HG03432 (cell line): ENCODE measurements at regions not wholly inside any gene's neighbourhood (a gene's known extent, or its start where the extent isn't known, plus 50 kb on each side); places are given as distances from the start of the nearest gene placed in this dataset.

Experiments
- ATAC-seq: cut with Tn5 transposase; IDR thresholded peaks from one replicate; pipeline ENCODE4 v1.9.1; 2021; ENCODE audit warnings: mild to moderate bottlenecking, moderate library complexity; ENCODE audit not compliant: unreplicated experiment

- ATAC-seq, result no peak
These were observed 53.8 kb upstream of the CD83 start for GRCh38 chr6:14063756-14064155.

GRCh38 chr6:14065350-14065749 is 52.2 kb upstream of the CD83 start:
- ATAC-seq, result no peak

GRCh38 chr6:14066782-14067406 is 50.7 kb upstream of the CD83 start:
- peak; percentile 55 for ATAC-seq

- no peak for ATAC-seq
These were observed 49.9 kb upstream of the CD83 start for GRCh38 chr6:14067656-14068055.
